HL-60 (cell line): ENCODE measurements at regions not wholly inside any gene's neighbourhood (a gene's known extent, or its start where the extent isn't known, plus 50 kb on each side); places are given as distances from the start of the nearest gene placed in this dataset.

Source experiments
- DNase-seq, 2 experiments: peaks; one replicate each; pipeline ENCODE4 v3.0.0-alpha.2; 2010 to 2020; ENCODE audit warnings: low read depth in 1 of 2, low spot score in 1 of 2
- H3K27ac ChIP-seq: fragments of 250-450 bp; sonication (Bioruptor Pico); replicated peaks from 2 replicates; pipeline ENCODE4 v1.5.1; 2020; ENCODE audit warnings: mild to moderate bottlenecking, moderate library complexity
- H3K27me3 ChIP-seq: fragments of 250-450 bp; sonication (Bioruptor Pico); 2 replicates; pipeline ENCODE4 v1.5.1; 2021; ENCODE audit warnings: mild to moderate bottlenecking, moderate library complexity; ENCODE audit not compliant: insufficient read depth, poor library complexity, severe bottlenecking
- H3K4me3 ChIP-seq: replicated peaks from 2 replicates; pipeline ENCODE4 v1.5.1; 2011; ENCODE audit warnings: mild to moderate bottlenecking, control low read depth, low read length; ENCODE audit not compliant: insufficient read depth
- GABPA ChIP-seq: IDR thresholded peaks from 2 replicates; pipeline ENCODE4 v1.6.1; 2012; ENCODE audit warnings: low read depth
- POLR2AphosphoS5 ChIP-seq: IDR thresholded peaks from 2 replicates; pipeline ENCODE4 v1.6.1; 2012; ENCODE audit warnings: low read depth
- SPI1 ChIP-seq: IDR thresholded peaks from 2 replicates; pipeline ENCODE4 v1.6.1; 2012; ENCODE audit warnings: low read depth, mild to moderate bottlenecking, borderline replicate concordance
- TF ChIP-seq, protein P1 (sequence below): IDR thresholded peaks from 2 replicates; pipeline ENCODE4 v1.6.1; 2012; ENCODE audit warnings: low read depth; ENCODE audit not compliant: insufficient replicate concordance
- TF ChIP-seq, protein P2 (sequence below): IDR thresholded peaks from one replicate; pipeline ENCODE4 v1.5.1; 2011; ENCODE audit warnings: low read length, control low read depth, inconsistent platforms; ENCODE audit not compliant: insufficient read depth

DNA sequence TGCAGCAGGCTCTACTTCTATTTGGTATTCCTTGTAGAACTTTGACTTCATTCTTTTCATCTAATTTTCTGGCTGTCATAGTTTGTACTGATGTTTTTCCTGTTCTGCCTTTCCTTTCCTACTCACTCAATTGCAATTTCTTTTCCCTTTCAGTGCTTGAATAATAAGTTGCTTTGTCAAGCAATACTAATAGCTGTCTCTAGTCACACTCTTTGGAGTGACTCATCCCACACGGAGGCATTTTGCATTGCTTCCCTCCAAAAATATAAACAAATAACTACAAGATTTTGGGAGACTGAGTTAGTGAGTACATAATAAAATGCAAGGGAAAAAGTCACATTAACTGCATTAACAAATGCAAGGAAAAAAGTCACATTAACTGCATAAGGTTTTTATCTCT is 465.9 kb downstream of the CDH9 start:
- H3K27me3 ChIP-seq = no peaks in the 10 kb centered on the region
- TF ChIP-seq POLR2AphosphoS5 (no peak), SPI1 (no peak), GABPA (no peak)
- TF ChIP-seq, protein P1, sequence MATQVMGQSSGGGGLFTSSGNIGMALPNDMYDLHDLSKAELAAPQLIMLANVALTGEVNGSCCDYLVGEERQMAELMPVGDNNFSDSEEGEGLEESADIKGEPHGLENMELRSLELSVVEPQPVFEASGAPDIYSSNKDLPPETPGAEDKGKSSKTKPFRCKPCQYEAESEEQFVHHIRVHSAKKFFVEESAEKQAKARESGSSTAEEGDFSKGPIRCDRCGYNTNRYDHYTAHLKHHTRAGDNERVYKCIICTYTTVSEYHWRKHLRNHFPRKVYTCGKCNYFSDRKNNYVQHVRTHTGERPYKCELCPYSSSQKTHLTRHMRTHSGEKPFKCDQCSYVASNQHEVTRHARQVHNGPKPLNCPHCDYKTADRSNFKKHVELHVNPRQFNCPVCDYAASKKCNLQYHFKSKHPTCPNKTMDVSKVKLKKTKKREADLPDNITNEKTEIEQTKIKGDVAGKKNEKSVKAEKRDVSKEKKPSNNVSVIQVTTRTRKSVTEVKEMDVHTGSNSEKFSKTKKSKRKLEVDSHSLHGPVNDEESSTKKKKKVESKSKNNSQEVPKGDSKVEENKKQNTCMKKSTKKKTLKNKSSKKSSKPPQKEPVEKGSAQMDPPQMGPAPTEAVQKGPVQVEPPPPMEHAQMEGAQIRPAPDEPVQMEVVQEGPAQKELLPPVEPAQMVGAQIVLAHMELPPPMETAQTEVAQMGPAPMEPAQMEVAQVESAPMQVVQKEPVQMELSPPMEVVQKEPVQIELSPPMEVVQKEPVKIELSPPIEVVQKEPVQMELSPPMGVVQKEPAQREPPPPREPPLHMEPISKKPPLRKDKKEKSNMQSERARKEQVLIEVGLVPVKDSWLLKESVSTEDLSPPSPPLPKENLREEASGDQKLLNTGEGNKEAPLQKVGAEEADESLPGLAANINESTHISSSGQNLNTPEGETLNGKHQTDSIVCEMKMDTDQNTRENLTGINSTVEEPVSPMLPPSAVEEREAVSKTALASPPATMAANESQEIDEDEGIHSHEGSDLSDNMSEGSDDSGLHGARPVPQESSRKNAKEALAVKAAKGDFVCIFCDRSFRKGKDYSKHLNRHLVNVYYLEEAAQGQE = no peak
- TF ChIP-seq, protein P2, sequence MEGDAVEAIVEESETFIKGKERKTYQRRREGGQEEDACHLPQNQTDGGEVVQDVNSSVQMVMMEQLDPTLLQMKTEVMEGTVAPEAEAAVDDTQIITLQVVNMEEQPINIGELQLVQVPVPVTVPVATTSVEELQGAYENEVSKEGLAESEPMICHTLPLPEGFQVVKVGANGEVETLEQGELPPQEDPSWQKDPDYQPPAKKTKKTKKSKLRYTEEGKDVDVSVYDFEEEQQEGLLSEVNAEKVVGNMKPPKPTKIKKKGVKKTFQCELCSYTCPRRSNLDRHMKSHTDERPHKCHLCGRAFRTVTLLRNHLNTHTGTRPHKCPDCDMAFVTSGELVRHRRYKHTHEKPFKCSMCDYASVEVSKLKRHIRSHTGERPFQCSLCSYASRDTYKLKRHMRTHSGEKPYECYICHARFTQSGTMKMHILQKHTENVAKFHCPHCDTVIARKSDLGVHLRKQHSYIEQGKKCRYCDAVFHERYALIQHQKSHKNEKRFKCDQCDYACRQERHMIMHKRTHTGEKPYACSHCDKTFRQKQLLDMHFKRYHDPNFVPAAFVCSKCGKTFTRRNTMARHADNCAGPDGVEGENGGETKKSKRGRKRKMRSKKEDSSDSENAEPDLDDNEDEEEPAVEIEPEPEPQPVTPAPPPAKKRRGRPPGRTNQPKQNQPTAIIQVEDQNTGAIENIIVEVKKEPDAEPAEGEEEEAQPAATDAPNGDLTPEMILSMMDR = no peak
- no peak for DNase-seq
- H3K4me3 ChIP-seq = no peak overlapping the region
- no peak overlapping the region for H3K27ac ChIP-seq

GRCh38 chr5:26569929-26570258 is 468.5 kb downstream of the CDH9 start:
- Histone ChIP-seq H3K4me3 (no peak overlapping the region), H3K27me3 (no peaks in the 10 kb centered on the region), H3K27ac (no peak overlapping the region)
- TF ChIP-seq GABPA = no peak
- no peak for TF ChIP-seq SPI1
- DNase-seq = no peak

DNA sequence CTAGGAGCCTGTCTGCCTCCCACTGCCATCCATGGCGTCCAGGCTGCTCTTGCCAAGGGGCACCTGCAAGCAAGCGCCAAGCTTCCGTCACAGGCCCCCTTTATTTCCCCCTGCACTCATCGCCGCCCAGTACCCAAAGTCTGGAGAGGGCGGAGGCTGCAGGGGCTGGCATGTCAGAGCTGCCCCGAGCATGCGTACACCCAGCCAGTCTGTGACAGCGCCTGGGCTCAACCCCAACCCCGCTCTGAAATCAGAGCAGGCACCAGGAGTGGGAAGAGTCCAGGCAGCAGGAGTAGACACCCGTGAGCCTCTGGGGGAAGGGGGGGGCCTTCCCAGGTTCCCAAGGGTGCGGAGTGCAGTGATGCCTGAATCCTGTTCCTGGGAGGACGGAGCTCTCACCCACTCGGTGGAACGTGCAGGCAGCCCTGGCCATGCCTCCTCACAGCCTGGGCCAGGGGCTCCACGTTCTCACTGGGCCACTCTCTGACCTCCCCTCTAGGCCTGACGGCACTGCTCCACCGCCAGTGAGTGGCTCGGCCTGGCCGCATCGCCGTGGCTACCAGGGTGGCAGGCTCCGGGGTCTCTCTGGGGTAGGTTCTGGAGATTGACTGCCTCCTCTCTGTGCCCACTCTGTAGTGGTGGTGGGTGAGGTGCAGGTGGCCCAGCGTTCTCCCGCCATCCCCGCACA is 469.0 kb downstream of the CDH9 start:
- H3K27me3 ChIP-seq = no peaks in the 10 kb centered on the region
- no peak overlapping the region for H3K27ac ChIP-seq
- no peak for DNase-seq
- no peak overlapping the region for H3K4me3 ChIP-seq
- TF ChIP-seq, protein P2 = no peak
- no peak for TF ChIP-seq SPI1
- TF ChIP-seq POLR2AphosphoS5 = no peak

DNA sequence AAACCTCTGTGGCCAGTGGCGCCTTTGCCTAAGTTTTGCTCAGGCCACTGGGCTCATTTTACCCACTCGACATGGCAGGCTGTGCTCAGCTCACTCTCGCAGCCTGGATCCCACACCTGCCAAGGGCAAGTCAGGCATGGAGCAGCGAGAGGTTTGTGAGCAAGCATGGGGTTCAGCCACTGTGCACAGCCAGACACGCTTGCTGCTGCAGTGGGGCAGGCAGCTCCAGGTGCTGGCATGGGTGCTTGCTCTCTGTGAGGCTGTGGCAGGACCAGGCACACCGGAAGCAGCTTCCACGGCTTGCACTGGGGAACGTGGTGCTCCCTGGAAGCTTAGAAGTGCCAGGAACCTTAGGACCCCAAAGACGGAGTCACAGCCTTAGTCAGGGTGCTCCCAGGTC is 470.1 kb downstream of the CDH9 start:
- no peak for TF ChIP-seq SPI1
- TF ChIP-seq, protein P2 = no peak
- TF ChIP-seq, protein P1 = no peak
- TF ChIP-seq GABPA = no peak
- no peak for TF ChIP-seq POLR2AphosphoS5
- no peak for DNase-seq
- H3K27ac ChIP-seq = no peak overlapping the region
- H3K27me3 ChIP-seq = no peaks in the 10 kb centered on the region
- H3K4me3 ChIP-seq = no peak overlapping the region
